ENCODE measurements at regions not wholly inside any gene's neighbourhood (a gene's known extent, or its start where the extent isn't known, plus 50 kb on each side); places are given as distances from the start of the nearest gene placed in this dataset.

DNA sequence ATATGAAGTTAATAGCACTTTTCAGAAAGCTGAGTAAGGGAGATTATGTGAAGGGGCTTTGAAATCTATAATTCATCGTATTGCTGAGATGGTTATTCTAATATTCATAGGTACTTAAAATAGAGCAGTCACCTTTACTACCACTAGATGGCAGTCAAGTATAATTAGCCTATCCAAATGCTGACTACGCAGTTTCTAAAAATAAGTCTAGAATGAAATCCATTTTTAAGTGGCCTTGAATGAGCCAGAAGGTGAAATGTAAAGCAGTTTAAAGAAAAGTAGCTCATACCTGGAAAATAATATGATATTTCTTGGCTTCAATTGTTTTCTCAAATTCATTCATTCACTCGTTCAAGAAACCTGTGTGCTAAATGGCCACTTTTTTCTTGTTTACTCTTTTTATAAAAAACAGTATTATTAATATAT, 1277.1 kb downstream of the GATA3 start:
- H3K27ac Mint-ChIP-seq = no peak overlapping the region
- H3K27me3 Mint-ChIP-seq = peaks cover 36% of the 10 kb centered on the region
- DNase-seq (peak in 3 of 14 experiments; percentile 58 to 68 (median 66)), ATAC-seq (ENCODE audit: poor library complexity) (peak; percentile 65)
- Histone ChIP-seq H3K36me3 (ENCODE audit: insufficient read depth, low read length) (no peaks in the 10 kb centered on the region), H3K27ac (ENCODE audit: low read depth in 1 of 2, low read length in 2 of 2) (no peak overlapping the region), H3K4me3 (ENCODE audit: low read length) (no peak overlapping the region), H3K27me3 (ENCODE audit: control insufficient read depth in 1 of 2, insufficient read depth in 2 of 2, low read length in 2 of 2) (peaks cover 0 to 3% of the 10 kb centered on the region in 2 experiments), H3K4me1 (ENCODE audit: insufficient read depth, low read length) (no peaks in the 10 kb centered on the region), H3K9me3 (ENCODE audit: control insufficient read depth in 1 of 2, insufficient read depth in 1 of 2, low read length in 2 of 2) (no peaks in the 10 kb centered on the region)
- ChIA-PET POLR2A (interaction anchor here (0.8 kb wide), 1 partner anchor 11 kb away, joined by 3 read pairs; no protein-coding TSS in a partner anchor), CTCF (no interaction called here)
- TF ChIP-seq, protein P1, sequence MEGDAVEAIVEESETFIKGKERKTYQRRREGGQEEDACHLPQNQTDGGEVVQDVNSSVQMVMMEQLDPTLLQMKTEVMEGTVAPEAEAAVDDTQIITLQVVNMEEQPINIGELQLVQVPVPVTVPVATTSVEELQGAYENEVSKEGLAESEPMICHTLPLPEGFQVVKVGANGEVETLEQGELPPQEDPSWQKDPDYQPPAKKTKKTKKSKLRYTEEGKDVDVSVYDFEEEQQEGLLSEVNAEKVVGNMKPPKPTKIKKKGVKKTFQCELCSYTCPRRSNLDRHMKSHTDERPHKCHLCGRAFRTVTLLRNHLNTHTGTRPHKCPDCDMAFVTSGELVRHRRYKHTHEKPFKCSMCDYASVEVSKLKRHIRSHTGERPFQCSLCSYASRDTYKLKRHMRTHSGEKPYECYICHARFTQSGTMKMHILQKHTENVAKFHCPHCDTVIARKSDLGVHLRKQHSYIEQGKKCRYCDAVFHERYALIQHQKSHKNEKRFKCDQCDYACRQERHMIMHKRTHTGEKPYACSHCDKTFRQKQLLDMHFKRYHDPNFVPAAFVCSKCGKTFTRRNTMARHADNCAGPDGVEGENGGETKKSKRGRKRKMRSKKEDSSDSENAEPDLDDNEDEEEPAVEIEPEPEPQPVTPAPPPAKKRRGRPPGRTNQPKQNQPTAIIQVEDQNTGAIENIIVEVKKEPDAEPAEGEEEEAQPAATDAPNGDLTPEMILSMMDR (IDR thresholded peaks at IDR 0.05) = peak; percentile 93
- intact Hi-C loops (cut with DNase I, micrococcal nuclease) = loop anchor here in 1 of 2 experiments (10.0 kb wide), 1 partner anchor 1943 kb away; no protein-coding TSS in a partner anchor
- H3K36me3 Mint-ChIP-seq (ENCODE audit: low read depth) = no peaks in the 10 kb centered on the region
- no peak overlapping the region for H3K4me3 Mint-ChIP-seq
- no peaks in the 10 kb centered on the region for H3K9me3 Mint-ChIP-seq
- no peaks in the 10 kb centered on the region for H3K4me1 Mint-ChIP-seq (ENCODE audit: low read depth)

DNA sequence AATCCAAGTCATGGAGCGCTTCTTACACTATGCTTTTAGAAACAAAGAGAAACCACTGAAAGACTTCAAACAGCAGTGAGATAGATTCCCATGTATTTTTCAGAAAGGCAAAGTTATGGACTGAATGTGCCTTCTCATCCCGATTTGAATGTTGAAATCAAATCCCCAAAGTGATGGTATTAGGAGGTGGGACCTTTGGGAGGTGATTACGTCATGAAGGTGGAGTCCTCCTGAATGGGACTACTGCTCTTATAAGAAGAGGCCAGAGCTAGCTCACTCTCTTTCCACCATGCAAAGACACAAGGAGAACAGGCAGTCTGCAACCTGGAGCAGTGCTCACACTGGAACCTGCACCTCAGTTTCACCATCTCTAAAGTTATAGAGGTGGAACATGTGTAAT, 1279.8 kb downstream of the GATA3 start:
- Mint-ChIP-seq H3K4me3 (no peak overlapping the region), H3K27ac (no peak overlapping the region), H3K4me1 (ENCODE audit: low read depth) (no peaks in the 10 kb centered on the region), H3K36me3 (ENCODE audit: low read depth) (no peaks in the 10 kb centered on the region), H3K27me3 (peaks cover 16% of the 10 kb centered on the region), H3K9me3 (no peaks in the 10 kb centered on the region)
- no peaks in the 10 kb centered on the region for H3K4me1 ChIP-seq (ENCODE audit: insufficient read depth, low read length)
- no peak for DNase-seq
- POLR2A ChIA-PET = no interaction called here
- intact Hi-C loops (cut with DNase I, micrococcal nuclease) = loop anchor here in 1 of 2 experiments (10.0 kb wide), 1 partner anchor 1941 kb away; no protein-coding TSS in a partner anchor
- peaks cover 0 to 5% of the 10 kb centered on the region in 2 experiments for H3K27me3 ChIP-seq (ENCODE audit: control insufficient read depth in 1 of 2, insufficient read depth in 2 of 2, low read length in 2 of 2)
- no peaks in the 10 kb centered on the region for H3K36me3 ChIP-seq (ENCODE audit: insufficient read depth, low read length)
- TF ChIP-seq, protein P1 (IDR thresholded peaks at IDR 0.05) = no peak
- CTCF ChIA-PET = no interaction called here
- no peak overlapping the region for H3K4me3 ChIP-seq (ENCODE audit: low read length)
- no peaks in the 10 kb centered on the region for H3K9me3 ChIP-seq (ENCODE audit: control insufficient read depth in 1 of 2, insufficient read depth in 1 of 2, low read length in 2 of 2)
- ATAC-seq (ENCODE audit: poor library complexity) = no peak
- no peak overlapping the region for H3K27ac ChIP-seq (ENCODE audit: low read depth in 1 of 2, low read length in 2 of 2)

DNA sequence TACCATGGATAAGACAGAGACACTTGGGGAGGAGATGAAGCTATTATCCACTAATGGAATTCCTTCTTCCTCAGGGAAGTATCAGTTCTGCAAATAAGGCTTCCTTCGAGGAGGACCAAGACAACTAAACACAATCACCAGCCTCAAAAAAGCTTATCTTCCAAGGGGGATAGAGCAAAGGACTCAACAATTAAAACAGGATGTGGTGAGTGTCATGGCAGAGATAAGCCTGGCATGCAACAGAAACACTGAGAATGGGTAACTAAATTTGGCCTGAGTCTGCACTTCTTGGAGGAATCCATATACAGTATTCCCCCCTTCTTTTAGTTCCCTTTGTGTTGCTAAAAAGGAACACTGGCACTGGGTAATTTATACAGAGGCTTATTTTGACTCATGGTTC, 1285.2 kb downstream of the GATA3 start:
- peaks cover 0 to 3% of the 10 kb centered on the region in 2 experiments for H3K27me3 ChIP-seq (ENCODE audit: control insufficient read depth in 1 of 2, insufficient read depth in 2 of 2, low read length in 2 of 2)
- H3K36me3 ChIP-seq (ENCODE audit: insufficient read depth, low read length) = no peaks in the 10 kb centered on the region
- ChIA-PET POLR2A (no interaction called here), CTCF (no interaction called here)
- H3K4me3 ChIP-seq (ENCODE audit: low read length) = no peak overlapping the region
- DNase-seq (no peak), ATAC-seq (ENCODE audit: poor library complexity) (no peak)
- no peaks in the 10 kb centered on the region for H3K9me3 ChIP-seq (ENCODE audit: control insufficient read depth in 1 of 2, insufficient read depth in 1 of 2, low read length in 2 of 2)
- no peaks in the 10 kb centered on the region for H3K4me1 ChIP-seq (ENCODE audit: insufficient read depth, low read length)
- TF ChIP-seq, protein P1 (IDR thresholded peaks at IDR 0.05) = no peak
- H3K36me3 Mint-ChIP-seq (ENCODE audit: low read depth) = no peaks in the 10 kb centered on the region
- no peak overlapping the region for H3K27ac Mint-ChIP-seq
- intact Hi-C loops (cut with DNase I, micrococcal nuclease) = loop anchor here in 1 of 2 experiments (10.0 kb wide), 1 partner anchor 1935 kb away; no protein-coding TSS in a partner anchor
- no peaks in the 10 kb centered on the region for H3K9me3 Mint-ChIP-seq
- H3K4me3 Mint-ChIP-seq = no peak overlapping the region
- H3K27ac ChIP-seq (ENCODE audit: low read depth in 1 of 2, low read length in 2 of 2) = no peak overlapping the region
- H3K4me1 Mint-ChIP-seq (ENCODE audit: low read depth) = no peaks in the 10 kb centered on the region
- H3K27me3 Mint-ChIP-seq = no peaks in the 10 kb centered on the region

All from CD4-positive, alpha-beta T cell (primary cell).